GDM1 (cell line): ENCODE measurements at regions not wholly inside any gene's neighbourhood (a gene's known extent, or its start where the extent isn't known, plus 50 kb on each side); places are given as distances from the start of the nearest gene placed in this dataset.

Experiments
- DNase-seq: peaks from one replicate; lab custom pipeline; 2025; lab: John Stamatoyannopoulos, UW

- DNase-seq: peak; percentile 83
These were observed 86.7 kb upstream of the TTC34 start for GRCh38 chr1:2887941-2888855.

DNA sequence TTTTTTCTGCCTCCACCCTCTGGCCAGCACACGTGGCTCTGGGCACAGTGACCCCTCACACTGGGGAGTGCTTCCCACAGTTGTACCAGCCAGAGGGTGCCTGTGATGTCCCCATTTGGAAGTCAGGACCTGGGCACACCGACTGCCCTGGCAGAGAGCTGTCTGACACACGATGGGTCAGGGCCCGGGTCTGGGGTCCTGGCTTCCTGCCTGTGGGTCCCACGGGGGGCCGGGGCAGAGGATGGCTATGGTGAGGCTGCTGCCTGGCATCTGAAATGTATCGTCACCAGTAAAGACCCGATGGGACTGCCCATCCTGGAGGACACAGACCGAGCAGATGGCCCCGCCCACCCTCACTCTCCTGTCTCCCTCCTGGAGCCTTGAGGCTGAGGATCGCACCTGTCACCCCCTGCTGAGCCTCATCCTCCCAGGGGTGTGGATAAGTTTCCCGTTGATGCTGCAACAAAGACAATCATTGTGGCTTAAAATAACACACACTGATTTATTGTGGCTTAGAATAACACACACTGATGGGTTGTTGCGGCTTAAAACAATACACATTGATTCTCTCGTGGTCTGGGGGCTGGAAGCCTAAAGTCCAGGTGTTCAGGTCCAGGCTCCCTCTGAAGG is 88.8 kb upstream of the TTC34 start:
- DNase-seq: no peak

DNA sequence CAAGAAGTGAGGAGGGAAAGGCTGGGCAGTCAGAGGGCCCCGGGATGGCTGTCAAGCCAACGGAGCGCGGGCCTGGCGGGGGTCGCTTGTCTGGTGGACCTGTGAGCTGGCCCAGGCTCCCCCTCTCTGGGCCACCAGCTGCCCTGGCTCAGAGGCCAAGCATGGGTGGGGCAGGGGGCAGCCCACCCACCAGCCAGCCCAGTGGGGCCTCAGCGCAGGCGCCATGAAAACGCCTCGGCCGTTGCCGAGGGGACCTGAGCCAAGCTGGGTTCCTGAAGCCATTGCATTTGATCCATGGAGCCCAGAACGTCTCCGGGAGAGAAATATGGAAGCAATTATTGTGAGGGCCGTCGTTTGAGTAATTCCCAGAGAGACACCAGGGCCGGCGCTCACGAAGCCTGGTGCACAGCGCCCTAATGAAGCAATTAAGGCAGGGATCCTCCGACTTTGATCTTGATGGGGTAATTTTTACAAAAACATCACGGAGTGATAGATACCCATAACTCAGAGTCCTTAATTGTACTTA is 90.5 kb upstream of the TTC34 start:
- no peak for DNase-seq

DNA sequence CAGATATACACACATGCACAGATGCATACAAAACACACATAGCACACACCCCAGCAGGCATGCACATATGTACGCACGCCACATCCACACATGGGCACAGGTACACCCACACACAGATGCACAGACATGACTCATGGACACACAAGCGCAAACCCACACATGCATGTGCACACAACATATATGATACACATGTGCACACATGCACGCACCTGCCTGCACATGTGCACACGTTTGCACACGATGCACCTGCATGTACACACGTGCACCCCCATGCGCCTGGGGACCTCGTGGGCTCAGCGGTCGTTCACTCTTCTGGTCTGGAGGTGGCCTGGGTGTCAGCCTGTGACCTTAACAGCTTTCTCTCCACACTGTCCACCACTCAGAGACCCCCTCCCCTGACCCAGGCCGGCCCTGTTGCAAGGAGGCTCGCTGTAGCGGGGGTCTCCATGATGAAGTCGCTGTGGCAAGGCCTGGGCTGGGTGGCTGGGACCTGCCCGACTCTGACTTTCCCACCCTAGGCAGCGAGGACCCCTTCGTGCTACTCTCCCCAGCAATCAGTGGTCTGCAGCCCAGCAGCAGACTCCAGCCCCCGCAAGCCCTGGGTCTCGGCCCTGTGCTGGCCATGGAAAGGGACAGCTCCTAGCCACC is 92.1 kb upstream of the TTC34 start:
- no peak for DNase-seq

DNA sequence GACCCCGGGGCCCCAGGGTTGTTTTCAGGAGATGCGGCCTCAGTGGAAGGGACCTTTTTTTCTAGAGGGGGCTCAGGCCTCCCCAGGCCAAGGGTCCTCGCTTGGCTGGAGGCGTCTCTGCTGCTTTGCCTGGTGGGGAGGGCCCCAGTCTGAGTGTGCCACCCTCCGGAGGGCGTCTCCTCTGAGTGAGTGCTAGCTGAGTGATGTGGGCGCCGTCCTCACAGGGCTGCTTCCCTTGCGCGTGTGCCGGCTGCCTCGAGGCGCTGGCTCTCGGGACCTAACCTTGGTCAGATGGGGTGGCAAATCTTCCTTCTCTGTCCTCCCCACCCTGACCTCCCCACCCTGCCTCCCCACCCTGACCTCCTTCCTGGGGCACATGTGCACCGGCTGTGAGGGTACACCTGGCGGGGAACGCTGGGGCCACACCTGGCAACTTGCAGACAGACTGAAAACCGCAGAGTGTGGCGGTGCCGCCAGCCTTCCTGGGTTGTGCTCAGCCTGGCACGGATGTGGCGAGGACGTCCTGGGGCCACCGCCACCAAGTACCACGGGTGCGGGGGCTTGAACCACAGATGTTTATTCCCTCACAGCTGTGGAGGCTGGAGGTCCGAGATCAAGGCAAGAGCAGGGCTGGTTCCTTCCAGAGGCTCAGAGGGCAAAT is 93.0 kb upstream of the TTC34 start:
- no peak for DNase-seq

- no peak for DNase-seq
These were observed 95.3 kb upstream of the TTC34 start for GRCh38 chr1:2896824-2897223.

- DNase-seq: no peak
These were observed 101.7 kb upstream of the TTC34 start for GRCh38 chr1:2903226-2903625.

- DNase-seq: no peak
These were observed 102.7 kb upstream of the TTC34 start for GRCh38 chr1:2904191-2904590.

- no peak for DNase-seq
These were observed 103.9 kb upstream of the TTC34 start for GRCh38 chr1:2905356-2905755.

GRCh38 chr1:2906085-2906484 is 104.6 kb upstream of the TTC34 start:
- DNase-seq: no peak

DNA sequence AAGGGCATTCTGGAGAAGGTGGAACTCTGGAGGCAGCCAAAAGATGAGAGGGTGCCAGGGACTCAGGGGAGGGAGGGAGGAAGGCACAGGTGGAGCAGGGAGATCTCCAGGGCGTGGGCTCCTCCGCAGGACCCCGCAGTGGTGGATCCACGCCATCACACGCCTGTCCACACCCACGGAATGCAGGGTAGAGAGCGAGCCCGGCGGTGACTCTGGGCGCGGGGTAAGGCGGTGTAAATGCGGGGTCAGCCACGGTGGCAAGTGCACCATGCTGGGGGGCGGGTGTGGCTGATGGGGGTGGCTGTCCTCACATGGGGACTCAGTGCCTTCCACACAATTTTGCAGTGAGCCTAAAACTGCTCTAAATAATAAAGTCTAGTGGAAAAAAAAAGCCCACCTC is 105.1 kb upstream of the TTC34 start:
- DNase-seq: no peak

GRCh38 chr1:2907051-2907450 is 105.6 kb upstream of the TTC34 start:
- DNase-seq: no peak

- no peak for DNase-seq
These were observed 106.6 kb upstream of the TTC34 start for GRCh38 chr1:2908081-2908480.

- no peak for DNase-seq
These were observed 107.1 kb upstream of the TTC34 start for GRCh38 chr1:2908561-2908960.

GRCh38 chr1:2909797-2910196 is 108.3 kb upstream of the TTC34 start:
- DNase-seq: no peak

- DNase-seq: no peak
These were observed 108.7 kb upstream of the TTC34 start for GRCh38 chr1:2910211-2910610.

- DNase-seq: no peak
These were observed 109.7 kb upstream of the ACTRT2 start for GRCh38 chr1:2911421-2912178.

DNA sequence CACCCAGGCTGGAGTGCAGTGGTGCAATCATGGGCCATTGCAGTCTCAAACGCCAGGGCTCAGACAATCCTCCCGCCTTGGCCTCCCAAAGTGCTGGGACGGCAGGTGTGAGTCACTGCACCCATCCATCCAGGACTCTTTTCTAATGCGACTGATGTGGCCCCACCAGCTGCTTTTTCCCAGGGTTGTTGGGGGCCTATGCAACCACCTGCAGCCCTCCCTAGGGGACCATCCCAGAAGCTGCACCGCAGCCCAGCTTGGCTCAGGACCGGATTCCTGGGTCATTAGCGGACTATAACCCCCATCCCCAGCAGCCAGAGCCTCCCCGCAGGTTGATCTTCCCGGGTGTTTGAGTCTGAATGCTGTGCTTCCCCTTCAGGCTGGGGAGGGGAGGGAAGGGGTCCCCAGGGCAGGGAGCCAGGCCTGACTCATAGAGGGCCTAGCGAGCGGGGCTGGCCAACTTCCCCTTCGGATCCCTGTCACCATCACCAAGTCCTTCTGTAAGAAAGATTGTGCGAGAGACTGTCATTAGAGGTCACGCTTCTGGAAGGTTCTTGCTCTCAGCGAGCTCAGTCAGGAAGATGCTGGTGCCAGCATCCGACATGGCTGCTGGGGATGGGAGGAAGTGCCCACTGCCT is 108.7 kb upstream of the ACTRT2 start:
- DNase-seq: peak; percentile 67

DNA sequence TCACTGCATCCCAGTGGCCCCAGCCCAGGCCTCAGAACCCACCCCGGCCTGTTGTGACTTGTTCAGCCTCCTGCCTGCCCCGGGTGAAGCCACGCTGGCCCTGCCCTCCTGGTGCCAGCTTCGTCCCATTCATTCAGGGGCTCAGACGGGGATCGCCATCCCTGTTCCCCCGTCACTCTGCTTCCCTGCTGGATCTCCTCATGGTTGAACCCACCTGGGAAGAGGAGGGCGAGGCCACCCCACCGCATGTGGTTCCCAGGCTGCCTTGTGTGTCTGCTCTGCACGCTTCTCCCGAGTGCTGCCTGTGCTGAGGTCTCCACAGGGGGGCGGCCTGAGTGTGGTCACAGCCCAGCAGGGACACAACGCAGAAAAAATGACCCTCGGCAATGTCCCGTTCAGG is 108.2 kb upstream of the ACTRT2 start:
- DNase-seq: no peak

DNA sequence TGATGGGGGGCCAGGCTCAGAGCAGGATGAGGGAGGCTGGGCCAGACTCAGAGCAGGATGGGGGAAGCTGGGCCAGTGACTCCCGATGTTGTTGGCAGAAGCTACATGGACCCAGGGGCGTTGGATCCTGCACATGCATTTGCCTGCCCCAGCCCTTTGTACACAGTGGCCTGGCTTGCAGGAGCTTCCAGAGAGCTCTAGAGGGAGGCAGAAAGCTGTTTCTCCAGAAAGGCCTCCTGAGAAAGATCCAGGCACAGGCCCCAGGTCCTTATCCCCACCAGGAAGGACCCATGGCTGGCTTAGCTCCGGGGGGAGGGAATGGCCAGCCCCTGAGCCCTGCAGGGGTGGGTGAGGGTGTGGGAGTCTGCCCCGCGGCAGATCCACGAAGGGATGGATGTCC is 106.6 kb upstream of the ACTRT2 start:
- no peak for DNase-seq

GRCh38 chr1:2916153-2916552 is 105.1 kb upstream of the ACTRT2 start:
- DNase-seq: no peak
